Liver (tissue), 8 donors: ENCODE measurements at regions not wholly inside any gene's neighbourhood (a gene's known extent, or its start where the extent isn't known, plus 50 kb on each side); places are given as distances from the start of the nearest gene placed in this dataset.
"Not testable (repeated sequence)": the region's sequence is repeated elsewhere in the genome, so short reads cannot be mapped to it uniquely, and the experiment has no call there.

ENCODE experiments used
- DNase-seq: peaks from one replicate; pipeline ENCODE4 v3.0.0-alpha.2; 2017; ENCODE audit warnings: low spot score
- H3K27ac ChIP-seq, 2 donors: one replicate each; pipeline ENCODE4 v1.7.0; 2013; ENCODE audit warnings: inconsistent platforms in 2 of 2, low read length in 2 of 2, control low read depth in 1 of 2, low read depth in 1 of 2, mild to moderate bottlenecking in 1 of 2
- H3K27me3 ChIP-seq, 4 donors: one replicate each; pipeline versions ENCODE4 v1.6.1 to v1.7.0; 2013; ENCODE audit warnings: low read length in 3 of 4, inconsistent platforms in 1 of 4, mild to moderate bottlenecking in 1 of 4, moderate library complexity in 1 of 4; ENCODE audit not compliant: control insufficient read depth in 4 of 4, insufficient read depth in 4 of 4
- H3K36me3 ChIP-seq, 4 donors: one replicate each; pipeline versions ENCODE4 v1.6.1 to v1.7.0; 2013; ENCODE audit warnings: low read length in 3 of 4, mild to moderate bottlenecking in 3 of 4, low read depth in 1 of 4, moderate library complexity in 1 of 4; ENCODE audit not compliant: control insufficient read depth in 4 of 4, insufficient read depth in 3 of 4
- H3K4me1 ChIP-seq, 4 donors: one replicate each; pipeline versions ENCODE4 v1.6.1 to v1.7.0; 2013; ENCODE audit warnings: low read length in 3 of 4, mild to moderate bottlenecking in 3 of 4, moderate library complexity in 1 of 4; ENCODE audit not compliant: control insufficient read depth in 4 of 4, insufficient read depth in 4 of 4
- H3K4me3 ChIP-seq, 3 donors: one replicate each; pipeline versions ENCODE4 v1.6.1 to v1.7.0; 2013; ENCODE audit warnings: low read length in 3 of 3, control low read depth in 1 of 3, low read depth in 1 of 3, mild to moderate bottlenecking in 1 of 3
- H3K9ac ChIP-seq, 2 donors: one replicate each; pipeline ENCODE4 v1.7.0; 2013; ENCODE audit warnings: low read length in 2 of 2, mild to moderate bottlenecking in 2 of 2, moderate library complexity in 2 of 2, control low read depth in 1 of 2, low read depth in 1 of 2
- H3K9me3 ChIP-seq, 4 donors: one replicate each; pipeline versions ENCODE4 v1.6.1 to v1.7.0; 2013; ENCODE audit warnings: low read length in 3 of 4; ENCODE audit not compliant: control insufficient read depth in 4 of 4
- ATF3 ChIP-seq: IDR thresholded peaks from 2 replicates; pipeline ENCODE4 v1.6.1; 2016; ENCODE audit warnings: antibody characterized with exemption
- CTCF ChIP-seq: fragments of 150-350 bp; IDR thresholded peaks from 2 replicates; pipeline ENCODE4 v1.5.1; 2017; ENCODE audit warnings: improper control_type of control experiment, low read depth, low read length; ENCODE audit not compliant: missing input control
- EGR1 ChIP-seq, 2 donors: IDR thresholded peaks; 2 replicates each; pipeline ENCODE4 v1.6.1; 2016 to 2018; ENCODE audit warnings: antibody characterized with exemption in 2 of 2, low read depth in 2 of 2
- FOXA1 ChIP-seq: IDR thresholded peaks from 2 replicates; pipeline ENCODE4 v1.6.1; 2016; ENCODE audit warnings: antibody characterized with exemption
- FOXA2 ChIP-seq: IDR thresholded peaks from 2 replicates; pipeline ENCODE4 v1.6.1; 2016; ENCODE audit warnings: antibody characterized with exemption
- GABPA ChIP-seq, 2 donors: IDR thresholded peaks in 1 of 2; conservative IDR thresholded peaks in 1 of 2; 2 replicates each; pipeline ENCODE4 v1.6.1; 2016; ENCODE audit warnings: antibody characterized with exemption in 2 of 2, mild to moderate bottlenecking in 1 of 2, moderate library complexity in 1 of 2
- HNF4A ChIP-seq, 2 donors: conservative IDR thresholded peaks; 2 replicates each; pipeline ENCODE4 v1.6.1; 2016; ENCODE audit warnings: antibody characterized with exemption in 2 of 2, mild to moderate bottlenecking in 2 of 2
- HNF4G ChIP-seq: IDR thresholded peaks from 2 replicates; pipeline ENCODE4 v1.6.1; 2016; ENCODE audit warnings: antibody characterized with exemption
- JUND ChIP-seq, 2 donors: IDR thresholded peaks; 2 replicates each; pipeline ENCODE4 v1.6.1; 2016; ENCODE audit warnings: antibody characterized with exemption in 2 of 2
- MAX ChIP-seq: IDR thresholded peaks from 2 replicates; pipeline ENCODE4 v1.6.1; 2016; ENCODE audit warnings: antibody characterized with exemption
- NR2F2 ChIP-seq: IDR thresholded peaks from 2 replicates; pipeline ENCODE4 v1.6.1; 2016; ENCODE audit warnings: antibody characterized with exemption
- RAD21 ChIP-seq, 2 donors: IDR thresholded peaks; 2 replicates each; pipeline ENCODE4 v1.6.1; 2016; ENCODE audit warnings: antibody characterized with exemption in 2 of 2, mild to moderate bottlenecking in 2 of 2
- REST ChIP-seq: IDR thresholded peaks from 2 replicates; pipeline ENCODE4 v1.6.1; 2016; ENCODE audit warnings: antibody characterized with exemption, mild to moderate bottlenecking
- RXRA ChIP-seq, 2 donors: IDR thresholded peaks; 2 replicates each; pipeline ENCODE4 v1.6.1; 2017 to 2018; ENCODE audit warnings: antibody characterized with exemption in 2 of 2, mild to moderate bottlenecking in 1 of 2
- SP1 ChIP-seq: IDR thresholded peaks from 2 replicates; pipeline ENCODE4 v1.6.1; 2018; ENCODE audit warnings: antibody characterized with exemption, mild to moderate bottlenecking
- TAF1 ChIP-seq: conservative IDR thresholded peaks from 2 replicates; pipeline ENCODE4 v1.6.1; 2016; ENCODE audit warnings: antibody characterized with exemption, mild to moderate bottlenecking
- YY1 ChIP-seq: IDR thresholded peaks from 2 replicates; pipeline ENCODE4 v1.6.1; 2016; ENCODE audit warnings: antibody characterized with exemption, mild to moderate bottlenecking
- ZBTB33 ChIP-seq: IDR thresholded peaks from 2 replicates; pipeline ENCODE4 v1.6.1; 2016; ENCODE audit warnings: antibody characterized with exemption
- WGBS: extraction: QIAGEN DNeasy Blood & Tissue Kit; methylation state at CpG from one replicate; pipeline ENCODE4 v1.1.7; 2013; 5-methylcytosine and 5-hydroxymethylcytosine counted together
- donor health status: healthy.
- donor health status: healthy.
- donor health status: healthy.
- donor health status: healthy.
- donor health status: healthy.

GRCh38 chr10:111648046-111648445 lies 535.5 kb downstream of the GPAM start:
- Histone ChIP-seq H3K9me3 (peaks cover 3 to 9% (median 4%) of the 10 kb centered on the region in 4 donors), H3K27me3 (no peaks in the 10 kb centered on the region), H3K4me3 (no peak overlapping the region), H3K4me1 (no peaks in the 10 kb centered on the region), H3K36me3 (no peaks in the 10 kb centered on the region), H3K27ac (no peak overlapping the region), H3K9ac (no peak overlapping the region)
- no peak for TF ChIP-seq GABPA (IDR thresholded peaks at IDR 0.05 in 1 of 2, conservative IDR thresholded peaks at IDR 0.05 in 1 of 2)
- TF ChIP-seq NR2F2, result no peak
- no peak for TF ChIP-seq RXRA (IDR thresholded peaks at IDR 0.05)
- TF ChIP-seq HNF4G, result no peak
- no peak for TF ChIP-seq MAX
- TF ChIP-seq EGR1 (IDR thresholded peaks at IDR 0.05; ENCODE audit: low read depth in 2 of 2), result no peak
- TF ChIP-seq HNF4A (conservative IDR thresholded peaks at IDR 0.05), result no peak
- TF ChIP-seq REST, result no peak
- TF ChIP-seq ZBTB33, result no peak
- no peak for TF ChIP-seq RAD21 (IDR thresholded peaks at IDR 0.05)
- no peak for TF ChIP-seq FOXA2
- TF ChIP-seq TAF1, result no peak
- TF ChIP-seq FOXA1, result no peak
- TF ChIP-seq CTCF, result no peak
- TF ChIP-seq JUND (IDR thresholded peaks at IDR 0.05), result no peak
- TF ChIP-seq SP1, result no peak
- TF ChIP-seq YY1, result no peak
- no peak for TF ChIP-seq ATF3
- DNase-seq, result no peak
- 79% methylated on average over 2 of the region's 2 CpGs for WGBS

- H3K36me3 ChIP-seq, H3K4me1 ChIP-seq, H3K9ac ChIP-seq, H3K4me3 ChIP-seq, DNase-seq, H3K27me3 ChIP-seq, H3K9me3 ChIP-seq, H3K27ac ChIP-seq: not testable (repeated sequence)
- WGBS, result 76% methylated on average over 1 of the region's 1 CpG
Measured at GRCh38 chr10:111649080-111649479, 534.5 kb downstream of the GPAM start.
